ENCODE measurements at regions not wholly inside any gene's neighbourhood (a gene's known extent, or its start where the extent isn't known, plus 50 kb on each side); places are given as distances from the start of the nearest gene placed in this dataset.

- TF ChIP-seq CC2D1A (IDR thresholded peaks at IDR 0.05), result no peak
- no peak for TF ChIP-seq BACH1 (tag; IDR thresholded peaks at IDR 0.05)
- no peak for TF ChIP-seq REST (IDR thresholded peaks at IDR 0.05; ENCODE audit: borderline replicate concordance)
- TF ChIP-seq REST (CRISPR knock-in tag; IDR thresholded peaks at IDR 0.05; ENCODE audit: low read depth), result no peak
- TF ChIP-seq EP300 (IDR thresholded peaks at IDR 0.05; ENCODE audit: low read length), result no peak
- TF ChIP-seq ZEB2 (IDR thresholded peaks at IDR 0.05), result no peak
- no peak for TF ChIP-seq E2F1 (CRISPR knock-in tag; IDR thresholded peaks at IDR 0.05)
- no peak for TF ChIP-seq MAX (CRISPR knock-in tag; IDR thresholded peaks at IDR 0.05)
- no peak for TF ChIP-seq POLR2AphosphoS5 (IDR thresholded peaks at IDR 0.05; ENCODE audit: control insufficient read depth, insufficient read depth, low read depth, low read length)
- TF ChIP-seq ZNF263 (CRISPR knock-in tag; IDR thresholded peaks at IDR 0.05; ENCODE audit: borderline replicate concordance), result no peak
- no peak for TF ChIP-seq CTCF (IDR thresholded peaks at IDR 0.05 in 2 of 3, conservative IDR thresholded peaks at IDR 0.05 in 1 of 3; ENCODE audit: insufficient read depth in 2 of 3, low read depth in 1 of 3, low read length in 3 of 3)
- no peak for TF ChIP-seq TAF1 (IDR thresholded peaks at IDR 0.05; ENCODE audit: control insufficient read depth, extremely low read depth, insufficient read depth, low read length, severe bottlenecking)
- no peak for TF ChIP-seq FOXK2 (conservative IDR thresholded peaks at IDR 0.05 in 1 of 2, IDR thresholded peaks at IDR 0.05 in 1 of 2; ENCODE audit: low read depth in 2 of 2)
- TF ChIP-seq MAFK (IDR thresholded peaks at IDR 0.05; ENCODE audit: low read length), result no peak
Measured at GRCh38 chr4:119940557-119940956, 126.1 kb downstream of the MAD2L1 start.

All from K562 (cell line).